Liver (tissue), 3 donors: ENCODE measurements at regions not wholly inside any gene's neighbourhood (a gene's known extent, or its start where the extent isn't known, plus 50 kb on each side); places are given as distances from the start of the nearest gene placed in this dataset.

Experiments
- FOXA1 ChIP-seq: IDR thresholded peaks from 2 replicates; pipeline ENCODE4 v1.6.1; 2016; ENCODE audit warnings: antibody characterized with exemption
- GABPA ChIP-seq, 2 donors: IDR thresholded peaks in 1 of 2; conservative IDR thresholded peaks in 1 of 2; 2 replicates each; pipeline ENCODE4 v1.6.1; 2016; ENCODE audit warnings: antibody characterized with exemption in 2 of 2, mild to moderate bottlenecking in 1 of 2, moderate library complexity in 1 of 2
- HNF4A ChIP-seq, 2 donors: conservative IDR thresholded peaks; 2 replicates each; pipeline ENCODE4 v1.6.1; 2016; ENCODE audit warnings: antibody characterized with exemption in 2 of 2, mild to moderate bottlenecking in 2 of 2
- JUND ChIP-seq, 2 donors: IDR thresholded peaks; 2 replicates each; pipeline ENCODE4 v1.6.1; 2016; ENCODE audit warnings: antibody characterized with exemption in 2 of 2
- RAD21 ChIP-seq, 2 donors: IDR thresholded peaks; 2 replicates each; pipeline ENCODE4 v1.6.1; 2016; ENCODE audit warnings: antibody characterized with exemption in 2 of 2, mild to moderate bottlenecking in 2 of 2
- REST ChIP-seq: IDR thresholded peaks from 2 replicates; pipeline ENCODE4 v1.6.1; 2016; ENCODE audit warnings: antibody characterized with exemption, mild to moderate bottlenecking
- SP1 ChIP-seq: IDR thresholded peaks from 2 replicates; pipeline ENCODE4 v1.6.1; 2018; ENCODE audit warnings: antibody characterized with exemption, mild to moderate bottlenecking
- TAF1 ChIP-seq: conservative IDR thresholded peaks from 2 replicates; pipeline ENCODE4 v1.6.1; 2016; ENCODE audit warnings: antibody characterized with exemption, mild to moderate bottlenecking
- YY1 ChIP-seq: IDR thresholded peaks from 2 replicates; pipeline ENCODE4 v1.6.1; 2016; ENCODE audit warnings: antibody characterized with exemption, mild to moderate bottlenecking
- TF ChIP-seq, protein P1 (sequence below): fragments of 150-350 bp; IDR thresholded peaks from 2 replicates; pipeline ENCODE4 v1.5.1; 2017; ENCODE audit warnings: improper control_type of control experiment, low read depth, low read length; ENCODE audit not compliant: missing input control
- TF ChIP-seq, protein P2 (sequence below): IDR thresholded peaks from 2 replicates; pipeline ENCODE4 v1.6.1; 2016; ENCODE audit warnings: antibody characterized with exemption
- TF ChIP-seq, protein P3 (sequence below): IDR thresholded peaks from 2 replicates; pipeline ENCODE4 v1.6.1; 2016; ENCODE audit warnings: antibody characterized with exemption
- donor health status: healthy.
- donor health status: healthy.

- TF ChIP-seq, protein P1, sequence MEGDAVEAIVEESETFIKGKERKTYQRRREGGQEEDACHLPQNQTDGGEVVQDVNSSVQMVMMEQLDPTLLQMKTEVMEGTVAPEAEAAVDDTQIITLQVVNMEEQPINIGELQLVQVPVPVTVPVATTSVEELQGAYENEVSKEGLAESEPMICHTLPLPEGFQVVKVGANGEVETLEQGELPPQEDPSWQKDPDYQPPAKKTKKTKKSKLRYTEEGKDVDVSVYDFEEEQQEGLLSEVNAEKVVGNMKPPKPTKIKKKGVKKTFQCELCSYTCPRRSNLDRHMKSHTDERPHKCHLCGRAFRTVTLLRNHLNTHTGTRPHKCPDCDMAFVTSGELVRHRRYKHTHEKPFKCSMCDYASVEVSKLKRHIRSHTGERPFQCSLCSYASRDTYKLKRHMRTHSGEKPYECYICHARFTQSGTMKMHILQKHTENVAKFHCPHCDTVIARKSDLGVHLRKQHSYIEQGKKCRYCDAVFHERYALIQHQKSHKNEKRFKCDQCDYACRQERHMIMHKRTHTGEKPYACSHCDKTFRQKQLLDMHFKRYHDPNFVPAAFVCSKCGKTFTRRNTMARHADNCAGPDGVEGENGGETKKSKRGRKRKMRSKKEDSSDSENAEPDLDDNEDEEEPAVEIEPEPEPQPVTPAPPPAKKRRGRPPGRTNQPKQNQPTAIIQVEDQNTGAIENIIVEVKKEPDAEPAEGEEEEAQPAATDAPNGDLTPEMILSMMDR: no peak
- no peak for TF ChIP-seq JUND (IDR thresholded peaks at IDR 0.05)
- TF ChIP-seq, protein P2, sequence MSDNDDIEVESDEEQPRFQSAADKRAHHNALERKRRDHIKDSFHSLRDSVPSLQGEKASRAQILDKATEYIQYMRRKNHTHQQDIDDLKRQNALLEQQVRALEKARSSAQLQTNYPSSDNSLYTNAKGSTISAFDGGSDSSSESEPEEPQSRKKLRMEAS: no peak
- no peak for TF ChIP-seq REST
- no peak for TF ChIP-seq YY1
- TF ChIP-seq HNF4A (conservative IDR thresholded peaks at IDR 0.05): no peak
- TF ChIP-seq RAD21 (IDR thresholded peaks at IDR 0.05): no peak
- TF ChIP-seq, protein P3, sequence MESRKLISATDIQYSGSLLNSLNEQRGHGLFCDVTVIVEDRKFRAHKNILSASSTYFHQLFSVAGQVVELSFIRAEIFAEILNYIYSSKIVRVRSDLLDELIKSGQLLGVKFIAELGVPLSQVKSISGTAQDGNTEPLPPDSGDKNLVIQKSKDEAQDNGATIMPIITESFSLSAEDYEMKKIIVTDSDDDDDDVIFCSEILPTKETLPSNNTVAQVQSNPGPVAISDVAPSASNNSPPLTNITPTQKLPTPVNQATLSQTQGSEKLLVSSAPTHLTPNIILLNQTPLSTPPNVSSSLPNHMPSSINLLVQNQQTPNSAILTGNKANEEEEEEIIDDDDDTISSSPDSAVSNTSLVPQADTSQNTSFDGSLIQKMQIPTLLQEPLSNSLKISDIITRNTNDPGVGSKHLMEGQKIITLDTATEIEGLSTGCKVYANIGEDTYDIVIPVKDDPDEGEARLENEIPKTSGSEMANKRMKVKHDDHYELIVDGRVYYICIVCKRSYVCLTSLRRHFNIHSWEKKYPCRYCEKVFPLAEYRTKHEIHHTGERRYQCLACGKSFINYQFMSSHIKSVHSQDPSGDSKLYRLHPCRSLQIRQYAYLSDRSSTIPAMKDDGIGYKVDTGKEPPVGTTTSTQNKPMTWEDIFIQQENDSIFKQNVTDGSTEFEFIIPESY: no peak
- no peak for TF ChIP-seq GABPA (IDR thresholded peaks at IDR 0.05 in 1 of 2, conservative IDR thresholded peaks at IDR 0.05 in 1 of 2)
- TF ChIP-seq TAF1: no peak
- TF ChIP-seq SP1: no peak
- no peak for TF ChIP-seq FOXA1
These were observed 174.1 kb downstream of the RPS24 start for GRCh38 chr10:78207776-78208175.
